NOMO-1 treated with DMSO at 0.1 percent for 48 hours (cell line): ENCODE measurements at regions not wholly inside any gene's neighbourhood (a gene's known extent, or its start where the extent isn't known, plus 50 kb on each side); places are given as distances from the start of the nearest gene placed in this dataset.
"Not testable (repeated sequence)": the region's sequence is repeated elsewhere in the genome, so short reads cannot be mapped to it uniquely, and the experiment has no call there.

Experiments
- DNase-seq: peaks from one replicate; lab custom pipeline; 2025; ENCODE audit not compliant: unreplicated experiment; lab: John Stamatoyannopoulos, UW

DNA sequence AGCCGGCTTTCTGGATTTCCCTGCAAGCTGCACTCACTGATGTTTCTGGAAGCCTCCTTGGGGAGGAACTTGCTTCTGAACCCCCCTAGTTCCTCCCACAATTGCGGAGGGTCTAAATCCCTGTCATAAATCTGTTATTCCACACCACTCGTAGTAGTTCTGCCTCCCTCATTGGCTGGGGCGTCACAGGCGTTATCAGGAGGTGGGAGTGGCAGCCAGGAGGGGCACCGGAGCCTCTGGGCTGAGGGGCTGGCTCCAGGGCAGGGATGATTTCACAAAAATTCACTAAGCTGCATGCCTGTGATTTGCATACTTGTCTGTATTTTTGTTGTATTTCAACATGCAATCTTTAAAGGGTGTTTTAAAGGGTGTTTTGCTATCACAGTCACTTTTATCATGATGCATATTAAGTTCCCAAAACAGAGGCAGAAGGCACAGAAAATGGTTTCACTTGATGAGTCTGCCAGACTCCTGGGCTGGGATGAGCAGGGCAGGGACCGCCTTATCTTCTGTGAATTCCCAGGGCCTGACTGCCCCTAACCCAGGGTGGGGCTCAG lies 176.2 kb upstream of the FOXF1 start:
- DNase-seq: no peak

DNA sequence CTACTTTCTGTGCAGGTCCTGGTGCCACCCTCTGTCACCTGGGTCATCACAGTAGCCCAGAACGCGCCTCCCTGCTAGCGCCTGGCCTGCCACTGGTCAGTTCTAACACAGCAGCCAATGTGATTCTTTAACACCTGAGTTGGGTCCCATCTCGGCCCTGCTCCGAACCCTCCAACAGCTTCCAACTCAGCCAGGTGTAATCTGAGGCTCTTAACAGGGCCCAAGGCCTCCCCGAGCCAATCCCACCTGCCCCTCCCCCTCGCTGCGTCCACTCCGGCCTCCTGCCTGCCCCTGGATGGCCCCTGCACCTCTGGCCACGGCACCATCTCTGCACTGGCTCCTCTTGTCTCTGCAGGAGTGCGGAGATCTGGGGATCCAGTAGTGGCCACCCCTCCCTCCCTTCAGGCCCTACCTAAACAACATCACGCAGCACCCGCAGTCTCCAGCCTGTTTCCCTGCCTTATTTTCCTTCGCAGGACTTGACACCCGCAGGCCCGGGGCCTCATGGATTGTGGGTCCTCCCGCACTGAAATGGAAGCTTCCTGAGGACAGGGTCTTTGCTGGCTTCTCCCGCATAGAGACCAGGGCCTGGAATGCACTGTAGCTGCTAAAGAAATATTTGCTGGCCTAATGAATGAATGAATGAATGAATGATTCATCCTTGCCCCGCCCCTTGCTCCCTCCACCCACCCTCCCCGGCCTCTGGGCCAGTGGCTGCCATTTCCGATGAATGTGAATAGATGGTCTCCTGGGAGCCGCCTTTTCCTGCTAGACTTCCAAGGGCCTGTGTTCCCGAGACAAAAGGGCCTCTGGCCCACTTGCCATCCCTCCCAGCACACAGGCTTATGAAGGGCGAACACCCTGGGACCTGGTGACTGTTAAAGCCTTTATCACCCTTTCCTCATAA lies 174.8 kb upstream of the FOXF1 start:
- no peak for DNase-seq

DNA sequence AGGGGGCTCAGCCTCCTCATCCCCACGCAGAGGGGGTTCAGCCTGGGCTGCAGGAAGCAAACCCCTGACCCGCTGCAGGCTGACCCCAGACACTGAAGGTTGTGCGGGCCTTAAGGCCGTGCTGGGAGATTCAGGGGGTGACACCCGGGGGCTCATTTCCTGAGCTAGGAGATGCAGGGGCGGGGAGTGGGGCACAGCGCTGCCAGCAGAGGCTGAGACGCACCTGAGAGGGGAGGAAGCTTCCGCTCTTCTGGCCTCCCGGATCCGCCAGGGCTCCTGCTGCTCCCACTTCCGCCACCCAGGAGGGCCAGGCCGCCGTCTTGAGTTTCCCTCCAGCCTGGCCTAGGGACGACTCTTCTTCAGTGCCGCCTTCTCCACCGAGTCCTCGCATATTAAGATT lies 173.2 kb upstream of the FOXF1 start:
- DNase-seq: no peak

DNA sequence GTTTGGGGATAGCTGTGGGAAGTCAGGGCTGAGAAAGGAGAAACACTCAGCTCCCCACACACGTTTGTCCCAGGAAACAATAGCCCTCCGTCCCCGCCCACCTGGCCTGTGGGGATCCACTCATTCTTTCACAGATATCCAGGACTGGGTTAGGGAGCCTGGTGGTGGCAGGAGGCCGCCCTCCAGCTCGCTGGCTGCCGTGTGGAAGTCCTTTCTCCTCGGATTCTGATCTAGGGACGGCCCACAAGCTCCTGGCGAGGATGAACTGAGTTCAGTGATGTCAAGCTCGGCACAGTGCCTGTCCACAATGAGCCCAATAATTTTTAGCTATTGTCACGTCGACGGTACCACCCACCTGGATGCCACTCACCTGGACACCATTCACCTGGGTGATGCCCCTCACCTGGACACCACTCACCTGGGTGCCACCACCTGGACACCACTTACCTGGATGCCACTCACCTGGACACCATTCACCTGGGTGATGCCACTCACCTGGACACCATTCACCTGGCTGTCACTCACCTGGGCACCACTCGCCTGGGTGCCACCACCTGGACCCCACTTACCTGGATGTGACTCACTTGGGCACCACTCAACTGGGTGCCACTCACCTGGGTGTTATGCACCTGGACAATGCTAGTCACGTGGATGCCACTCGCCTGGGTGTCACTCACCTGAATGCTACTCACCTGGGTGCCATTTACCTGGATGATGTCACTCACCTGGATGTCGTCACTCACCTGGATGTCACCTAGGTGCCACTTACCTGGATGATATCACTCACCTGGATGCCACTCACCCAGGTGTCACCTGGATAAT lies 172.5 kb upstream of the FOXF1 start:
- no peak for DNase-seq

DNA sequence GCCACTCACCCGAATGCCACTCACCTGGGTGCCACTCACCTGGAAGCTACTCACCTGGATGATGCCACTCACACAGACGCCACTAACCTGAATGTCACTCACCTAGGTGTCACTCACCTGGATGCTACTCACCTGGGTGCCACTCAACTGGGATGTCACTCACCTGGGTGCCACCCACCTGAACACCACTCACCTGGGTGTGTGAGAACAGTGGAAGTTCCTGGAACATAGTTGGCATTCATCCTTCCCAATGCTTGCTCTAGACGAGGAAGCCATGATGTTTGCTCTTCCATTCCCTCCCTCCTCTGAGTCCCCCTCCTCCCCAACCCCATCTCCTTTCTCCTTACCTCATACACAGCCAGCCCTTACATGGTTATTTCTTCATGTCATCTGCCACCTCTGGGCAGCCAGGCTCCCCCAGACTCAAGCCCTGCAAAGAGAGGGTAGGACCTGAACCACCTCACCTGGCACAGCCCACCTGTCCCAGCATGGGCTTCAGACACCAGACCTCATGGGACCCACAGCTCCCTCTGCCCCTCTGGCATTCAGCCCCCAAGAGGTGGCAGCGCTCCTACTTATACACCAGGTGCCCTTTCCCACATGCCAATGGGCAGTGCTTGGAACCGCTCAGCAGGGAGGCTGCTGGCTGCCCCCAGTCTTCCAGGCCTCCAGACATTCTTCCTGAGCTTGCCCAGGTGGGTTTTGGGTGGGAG lies 171.8 kb upstream of the FOXF1 start:
- no peak for DNase-seq

DNA sequence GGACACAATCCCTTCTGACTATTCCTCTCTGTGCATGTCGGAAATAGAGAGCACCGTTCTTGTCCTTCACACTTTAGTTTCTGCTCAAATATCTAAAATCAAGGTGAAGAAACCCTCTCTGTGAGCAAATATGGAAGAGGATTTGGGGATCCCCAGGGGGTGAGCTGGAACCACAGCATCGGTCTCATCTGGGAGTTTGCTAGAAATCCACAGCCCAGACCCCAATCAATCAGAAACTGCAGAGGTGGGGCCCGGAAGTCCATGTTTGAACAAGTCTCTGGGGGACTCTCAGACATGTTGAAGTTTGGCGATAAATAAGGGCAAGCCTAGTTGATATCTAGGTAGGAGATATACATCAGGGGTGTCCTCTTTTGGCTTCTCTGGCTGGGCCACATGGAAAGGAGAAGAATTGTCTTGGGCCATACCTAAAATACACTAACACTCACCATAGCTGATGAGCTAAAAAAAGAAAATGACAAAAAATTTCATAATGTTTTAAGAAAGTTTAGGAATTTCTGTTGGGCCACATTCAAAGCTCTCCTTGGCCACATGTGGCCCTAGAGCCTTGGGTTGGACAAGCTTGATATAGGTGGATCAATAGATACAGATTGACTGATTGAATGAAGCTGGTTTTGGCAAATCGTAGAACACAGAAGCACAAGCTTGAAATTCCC lies 168.0 kb upstream of the FOXF1 start:
- no peak for DNase-seq

DNA sequence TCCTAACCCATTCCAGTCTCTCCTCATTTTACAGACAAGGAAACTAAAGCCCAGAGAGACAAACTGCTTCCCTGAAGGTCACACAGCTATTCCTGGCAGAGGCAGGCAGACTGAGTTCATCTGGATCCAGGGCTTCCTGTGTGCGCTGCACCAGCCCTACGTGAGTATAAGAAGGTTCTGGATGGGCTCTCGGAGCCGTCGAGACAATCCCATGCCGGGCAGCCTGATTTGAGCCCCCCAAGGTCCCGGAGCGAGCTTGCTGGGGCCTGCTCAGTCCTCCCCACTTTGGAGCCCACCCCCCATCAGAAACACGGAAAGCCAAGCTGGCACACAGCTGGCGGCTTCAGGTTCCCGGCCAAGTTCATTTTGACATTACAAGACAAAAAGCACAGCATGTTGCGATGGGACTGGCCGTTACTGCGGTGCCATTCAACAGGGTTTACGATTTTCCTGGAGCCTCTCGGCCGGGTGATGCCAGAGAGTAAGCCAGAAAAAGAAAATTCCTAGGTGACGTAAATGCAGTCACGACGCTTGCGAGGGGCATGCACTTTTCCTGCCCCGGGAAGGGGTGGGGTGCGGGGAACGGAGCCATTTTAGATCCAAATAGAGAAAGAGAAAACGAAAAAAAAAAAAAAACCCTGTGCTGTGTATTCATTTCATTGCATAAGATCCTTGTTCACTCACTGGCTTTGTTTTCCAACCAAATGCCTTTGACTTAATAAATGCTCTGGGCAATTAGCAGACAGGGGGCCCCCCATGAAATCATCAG lies 167.1 kb upstream of the FOXF1 start:
- DNase-seq: no peak

DNA sequence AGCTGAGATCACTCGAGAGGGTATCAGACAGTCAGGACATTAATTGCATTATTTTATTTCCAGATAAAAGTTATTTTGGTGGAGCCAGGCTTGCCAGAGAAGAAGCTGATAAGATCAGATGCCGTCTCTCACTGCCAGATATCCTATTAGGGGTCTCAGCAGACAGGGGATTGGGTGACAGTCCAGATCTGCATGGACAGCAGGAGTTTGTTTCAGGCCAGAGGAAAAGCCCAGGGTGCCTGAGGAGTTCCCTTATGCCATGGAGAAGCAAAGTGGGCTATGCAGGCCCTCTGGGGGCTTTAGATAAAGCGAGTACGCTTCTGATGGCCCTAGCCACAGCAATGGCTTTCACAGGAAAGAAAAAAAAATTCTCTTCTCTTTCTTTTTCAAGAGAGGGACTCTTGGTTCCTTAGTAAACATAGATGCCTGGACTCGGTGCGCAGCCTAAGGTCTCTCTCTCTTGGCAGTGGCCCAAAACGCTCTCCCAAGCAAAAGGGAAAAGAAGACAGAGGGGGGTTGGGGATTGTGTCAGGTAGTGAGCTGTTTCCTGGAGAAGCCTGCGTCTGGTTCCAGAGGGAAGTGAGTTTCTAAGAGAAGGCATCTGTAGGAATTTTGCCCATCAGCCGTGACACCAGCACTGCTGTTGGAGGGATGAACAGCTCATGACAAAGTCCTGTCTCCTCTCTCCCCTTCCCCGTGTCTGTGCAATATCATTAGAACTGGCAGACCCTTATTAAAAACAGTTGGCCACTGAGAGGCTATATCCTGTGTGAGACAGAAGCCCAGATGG lies 166.3 kb upstream of the FOXF1 start:
- DNase-seq: no peak

DNA sequence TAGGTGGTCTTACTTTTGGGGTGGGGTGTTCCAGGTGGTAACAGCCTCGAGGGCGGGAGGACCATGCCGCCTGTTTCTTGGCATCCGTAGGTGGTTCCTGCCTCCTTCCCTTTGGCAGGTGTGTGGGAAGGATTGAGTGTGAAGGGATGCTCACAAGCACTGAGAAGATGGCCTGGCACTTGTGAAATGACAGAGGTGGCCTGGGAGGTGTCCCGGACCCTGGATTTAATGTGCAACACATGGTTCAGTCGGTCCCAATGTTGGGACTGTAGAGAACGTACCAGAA lies 165.8 kb upstream of the FOXF1 start:
- no peak for DNase-seq

DNA sequence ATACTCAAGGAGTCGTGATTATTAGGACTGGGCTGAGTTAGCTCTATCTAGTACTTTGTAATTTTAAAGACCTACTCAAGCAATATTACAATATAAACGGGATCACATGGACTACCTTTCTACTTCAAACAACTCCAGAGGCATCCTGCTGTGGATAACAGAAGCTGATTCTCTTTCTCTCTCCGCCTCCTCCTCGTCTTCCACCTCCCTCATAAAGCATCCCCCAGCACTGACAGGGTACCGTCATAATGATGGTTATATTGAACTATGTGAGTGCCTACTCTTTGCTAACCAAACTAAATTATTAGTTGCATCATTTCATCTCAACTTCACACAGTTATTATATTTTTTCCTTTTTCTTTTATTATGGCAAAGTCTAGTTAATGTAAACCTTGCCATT lies 165.4 kb upstream of the FOXF1 start:
- no peak for DNase-seq

DNA sequence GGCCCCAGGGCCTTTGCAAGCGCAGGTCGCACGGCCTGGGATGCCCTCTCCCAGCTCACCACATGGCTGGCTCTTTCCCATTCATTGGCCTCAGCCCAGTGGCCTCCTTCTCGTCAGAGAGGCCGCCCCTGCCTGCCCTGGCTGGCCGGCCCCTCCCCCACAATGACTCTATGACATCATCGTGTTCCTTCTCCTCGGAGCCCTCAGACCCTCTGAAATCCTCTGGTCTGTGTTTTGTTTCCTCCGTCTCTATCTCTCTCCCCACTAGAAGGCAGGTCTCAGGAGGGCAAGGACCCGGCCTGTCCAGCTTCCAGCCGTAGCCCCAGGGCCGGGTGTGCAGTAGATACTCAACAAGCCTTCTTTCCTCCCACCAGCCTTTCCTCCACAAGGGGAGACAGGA lies 164.8 kb upstream of the FOXF1 start:
- no peak for DNase-seq

DNA sequence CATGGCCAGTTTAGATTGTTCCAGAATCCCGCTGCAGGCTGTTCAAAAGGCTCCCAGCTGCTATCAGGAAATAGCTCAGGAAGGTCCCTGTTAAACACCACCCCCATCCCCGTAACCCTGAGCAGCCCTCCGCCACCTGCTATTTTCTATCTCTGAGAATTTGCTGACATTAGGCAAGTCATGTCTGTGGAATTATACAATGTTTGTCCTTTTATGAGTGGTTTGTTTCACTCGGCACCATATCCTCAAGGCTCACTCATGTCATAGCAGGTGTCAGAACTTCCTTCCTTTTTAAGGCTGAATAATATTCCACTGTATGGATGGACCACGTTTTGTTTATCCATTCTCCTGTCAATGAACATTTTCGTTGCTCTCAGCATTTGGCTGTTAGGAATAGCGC lies 164.3 kb upstream of the FOXF1 start:
- DNase-seq: no peak

DNA sequence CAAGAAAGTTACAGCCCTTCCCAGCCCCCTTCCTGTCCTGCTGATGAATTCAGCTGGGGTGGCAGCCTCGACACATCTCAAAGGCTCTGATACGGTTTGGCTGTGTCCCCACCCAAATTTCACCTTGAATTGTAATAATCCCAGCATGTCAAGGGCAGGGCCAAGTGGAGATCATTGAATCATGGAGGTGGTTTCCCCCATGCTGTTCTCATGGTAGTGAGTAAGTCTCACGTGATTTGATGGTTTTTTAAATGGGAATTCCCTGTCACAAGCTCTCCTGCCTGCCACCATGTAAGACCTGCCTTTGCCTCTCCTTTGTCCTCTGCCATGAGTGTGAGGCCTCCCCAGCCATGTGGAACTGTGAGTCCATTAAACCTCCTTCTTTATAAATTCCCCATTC lies 163.2 kb upstream of the FOXF1 start:
- DNase-seq: no peak

DNA sequence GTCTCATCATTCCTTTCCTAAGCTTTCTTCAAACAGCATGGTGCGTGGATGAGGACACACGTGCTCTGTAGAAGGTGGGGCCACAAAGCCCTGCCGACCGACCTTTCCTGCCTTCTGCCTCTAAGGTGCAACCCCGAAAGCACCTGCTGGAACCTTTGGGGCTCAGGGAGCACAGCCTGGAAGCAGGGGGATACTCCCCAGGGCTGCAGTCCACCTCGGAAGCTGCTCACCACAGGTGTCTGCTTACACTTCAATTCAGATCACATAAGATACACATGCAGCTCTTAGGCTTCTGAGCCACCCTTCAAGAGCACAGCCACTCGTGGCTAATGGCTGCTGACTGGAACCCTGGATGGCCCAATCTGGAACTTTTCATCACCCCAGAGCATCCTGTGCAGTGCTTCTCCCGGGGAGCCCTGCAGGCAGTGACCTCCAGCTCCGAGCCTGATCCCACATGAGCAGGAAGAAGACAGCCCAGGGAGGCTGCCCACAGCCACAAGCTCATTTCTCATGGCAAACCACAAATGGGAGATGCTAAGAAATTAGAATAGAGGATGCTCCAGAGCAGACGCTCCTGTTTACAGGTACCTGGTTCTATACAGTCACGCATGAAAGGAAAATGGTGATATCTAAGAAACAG lies 162.3 kb upstream of the FOXF1 start:
- no peak for DNase-seq

DNA sequence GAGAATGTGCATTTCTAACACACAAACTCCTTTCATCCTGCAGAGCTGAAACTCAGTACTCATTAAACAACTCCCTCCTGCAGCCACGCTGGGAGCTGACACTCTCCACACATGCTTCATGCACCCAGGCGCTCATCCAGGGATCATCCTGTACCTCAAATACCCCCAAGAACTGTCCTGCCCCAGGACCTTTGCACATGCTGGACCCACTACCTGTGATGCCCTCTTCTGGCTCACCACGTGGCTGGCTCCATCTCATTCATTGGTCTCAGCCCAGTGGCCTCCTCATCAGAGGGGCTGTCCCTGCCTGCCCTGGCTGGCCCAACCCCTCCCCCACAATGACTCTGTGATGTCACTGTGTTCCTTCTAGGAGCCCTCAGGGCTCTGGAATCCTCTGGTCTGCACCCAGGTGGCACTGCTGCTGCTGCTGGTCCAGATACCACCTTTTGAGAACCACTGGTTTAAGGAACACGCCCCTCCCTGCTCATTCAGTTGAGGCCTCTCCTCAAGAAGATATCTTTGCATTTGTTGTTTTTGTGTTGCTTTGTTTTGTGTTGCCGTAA lies 160.9 kb upstream of the FOXF1 start:
- DNase-seq: no peak

DNA sequence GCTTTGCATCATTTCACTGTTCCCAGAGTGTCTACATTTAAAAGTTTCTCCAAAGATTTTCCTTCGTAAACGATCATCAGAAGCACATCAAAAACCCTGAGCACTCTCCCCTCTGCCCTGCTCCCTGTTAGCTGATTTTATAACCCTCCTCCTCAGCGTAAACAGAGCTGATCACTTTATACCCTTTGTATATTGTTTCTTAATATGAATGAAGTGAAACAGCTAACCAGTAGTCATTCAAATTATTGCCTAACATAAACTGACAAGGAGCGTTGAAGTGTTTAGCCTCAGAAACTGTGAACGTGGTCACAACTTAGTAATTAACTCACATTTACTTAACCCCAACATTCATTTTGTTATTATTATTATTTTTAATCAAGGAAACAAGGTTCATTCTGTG lies 160.0 kb upstream of the FOXF1 start:
- DNase-seq: no peak

DNA sequence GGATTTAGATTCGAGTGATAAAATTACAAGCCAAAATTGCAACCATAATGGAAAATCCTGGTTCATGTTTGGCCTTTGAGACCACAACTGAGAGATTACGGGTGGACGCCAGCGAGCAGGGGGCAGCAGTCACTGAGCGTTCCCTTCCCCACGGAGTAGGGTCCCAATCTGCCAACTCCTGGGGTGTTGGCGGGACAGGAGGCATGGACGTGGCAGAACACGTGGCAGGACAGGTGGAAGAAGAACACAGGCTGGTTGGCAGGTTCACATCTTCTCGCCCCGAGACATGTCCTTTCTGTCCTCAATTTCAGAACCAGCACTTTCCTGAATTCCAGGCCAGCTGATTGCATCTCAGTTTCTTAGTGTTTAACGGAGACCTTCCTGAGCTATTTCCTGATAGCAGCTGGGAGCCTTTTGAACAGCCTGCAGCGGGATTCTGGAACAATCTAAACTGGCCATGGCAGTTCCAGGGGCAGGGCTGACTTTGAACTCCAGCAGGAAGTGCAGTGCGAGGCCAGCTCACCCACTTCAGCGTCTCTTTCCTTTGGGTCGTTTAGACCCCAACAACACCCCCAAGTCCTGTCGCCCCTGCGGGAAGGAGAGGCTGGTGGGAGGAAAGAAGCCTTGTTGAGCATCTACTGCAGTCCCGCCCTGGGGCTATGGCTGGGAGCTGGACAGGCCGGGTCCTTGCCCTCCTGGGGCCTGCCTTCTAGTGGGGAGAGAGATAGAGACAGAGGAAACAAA lies 159.1 kb upstream of the FOXF1 start:
- no peak for DNase-seq

DNA sequence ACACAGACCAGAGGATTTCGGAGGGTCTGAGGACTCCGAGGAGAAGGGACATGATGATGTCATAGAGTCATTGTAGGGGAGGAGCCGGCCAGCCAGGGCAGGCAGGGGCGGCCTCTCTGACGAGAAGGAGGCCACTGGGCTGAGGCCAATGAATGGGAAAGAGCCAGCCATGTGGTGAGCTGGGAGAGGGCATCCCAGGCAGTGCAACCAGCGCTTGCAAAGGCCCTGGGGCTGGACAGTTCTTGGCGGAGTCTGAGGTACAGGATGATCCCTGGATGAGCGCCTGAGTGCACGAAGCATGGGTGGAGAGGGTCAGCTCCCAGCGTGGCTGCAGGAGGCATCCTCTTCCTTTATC lies 158.6 kb upstream of the FOXF1 start:
- DNase-seq: not testable (repeated sequence)
